Body of pancreas (tissue), 4 donors: ENCODE measurements at regions not wholly inside any gene's neighbourhood (a gene's known extent, or its start where the extent isn't known, plus 50 kb on each side); places are given as distances from the start of the nearest gene placed in this dataset.

Experiments used
- ATAC-seq: fragments of 150-250 bp; one replicate; pipeline ENCODE4 v1.9.1; 2016
- DNase-seq, 4 donors: peaks; one replicate each; pipeline ENCODE4 v3.0.0-alpha.2; 2019
- H3K27ac ChIP-seq, 4 donors: fragments of 200-600 bp; sonication (generic); 1 replicate in 3 of 4; 2 replicates in 1 of 4; pipeline versions ENCODE4 v1.5.1 to v1.6.1; 2016 to 2019; ENCODE audit warnings: mild to moderate bottlenecking in 1 of 4, mixed read lengths in 1 of 4, moderate library complexity in 1 of 4
- H3K27me3 ChIP-seq, 2 donors: fragments of 200-600 bp; sonication (generic); one replicate each; pipeline ENCODE4 v1.6.0; 2016; ENCODE audit warnings: mild to moderate bottlenecking in 1 of 2
- H3K36me3 ChIP-seq, 2 donors: fragments of 200-600 bp; sonication (generic); replicated peaks in 1 of 2; 2 replicates each; pipeline ENCODE4 v1.5.1; 2016; ENCODE audit warnings: low read depth in 2 of 2; ENCODE audit not compliant: insufficient read depth in 1 of 2
- H3K4me1 ChIP-seq: fragments of 200-600 bp; sonication (generic); one replicate; pipeline ENCODE4 v1.6.0; 2016
- H3K4me3 ChIP-seq, 2 donors: fragments of 200-600 bp; sonication (generic); 1 replicate in 1 of 2; 2 replicates in 1 of 2; pipeline ENCODE4 v1.5.1; 2016 to 2019
- H3K9me3 ChIP-seq, 3 donors: fragments of 200-600 bp; sonication (generic); 1 replicate in 2 of 3; 2 replicates in 1 of 3; pipeline ENCODE4 v1.5.1; 2016
- POLR2A ChIP-seq, 3 donors: fragments of 450-650 bp; IDR thresholded peaks; one replicate each; pipeline ENCODE4 v1.6.1; 2016; ENCODE audit warnings: antibody characterized with exemption in 3 of 3, mild to moderate bottlenecking in 2 of 3
- WGBS, 2 donors: methylation state at CpG; one replicate each; pipeline ENCODE4 v1.1.5; 2017; 5-methylcytosine and 5-hydroxymethylcytosine counted together
- intact Hi-C: fragments of 100-400 bp; cut with DNase I; formaldehyde crosslinking; loops from one replicate; pipeline ENCODE4 v1.15.1; 2023
- TF ChIP-seq, protein P1 (sequence below), 7 experiments: fragments of 450-650 bp in 4 of 7; fragments of 200-600 bp in 3 of 7; sonication (generic) in 3 of 7; IDR thresholded peaks; one replicate each; pipeline ENCODE4 v1.5.1; 2016 to 2019; ENCODE audit warnings: antibody characterized with exemption in 7 of 7

DNA sequence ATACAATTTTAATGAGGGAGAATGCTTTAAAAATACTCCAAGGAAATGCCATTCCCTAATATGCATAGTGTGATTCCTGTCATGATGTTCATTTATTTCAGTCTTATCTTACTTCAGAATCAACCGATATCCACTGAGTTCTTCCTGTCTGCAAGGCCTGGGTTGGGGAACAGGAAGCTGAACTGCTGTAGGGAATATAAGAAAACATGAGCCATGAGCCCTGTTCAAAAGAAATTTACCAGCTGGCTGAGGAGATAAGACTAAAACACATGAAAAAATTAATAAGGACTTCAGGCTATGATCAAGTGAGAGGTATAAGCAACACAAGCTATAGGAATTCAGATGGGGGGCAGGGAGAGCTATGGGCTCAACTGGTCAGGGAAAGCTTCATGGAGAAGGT lies 184.7 kb downstream of the PLPP4 start:
- H3K27ac ChIP-seq = no peak overlapping the region
- no peak overlapping the region for H3K4me3 ChIP-seq
- no peaks in the 10 kb centered on the region for H3K27me3 ChIP-seq
- no peak for ATAC-seq
- no peaks in the 10 kb centered on the region for H3K4me1 ChIP-seq
- no peak for DNase-seq
- TF ChIP-seq, protein P1, sequence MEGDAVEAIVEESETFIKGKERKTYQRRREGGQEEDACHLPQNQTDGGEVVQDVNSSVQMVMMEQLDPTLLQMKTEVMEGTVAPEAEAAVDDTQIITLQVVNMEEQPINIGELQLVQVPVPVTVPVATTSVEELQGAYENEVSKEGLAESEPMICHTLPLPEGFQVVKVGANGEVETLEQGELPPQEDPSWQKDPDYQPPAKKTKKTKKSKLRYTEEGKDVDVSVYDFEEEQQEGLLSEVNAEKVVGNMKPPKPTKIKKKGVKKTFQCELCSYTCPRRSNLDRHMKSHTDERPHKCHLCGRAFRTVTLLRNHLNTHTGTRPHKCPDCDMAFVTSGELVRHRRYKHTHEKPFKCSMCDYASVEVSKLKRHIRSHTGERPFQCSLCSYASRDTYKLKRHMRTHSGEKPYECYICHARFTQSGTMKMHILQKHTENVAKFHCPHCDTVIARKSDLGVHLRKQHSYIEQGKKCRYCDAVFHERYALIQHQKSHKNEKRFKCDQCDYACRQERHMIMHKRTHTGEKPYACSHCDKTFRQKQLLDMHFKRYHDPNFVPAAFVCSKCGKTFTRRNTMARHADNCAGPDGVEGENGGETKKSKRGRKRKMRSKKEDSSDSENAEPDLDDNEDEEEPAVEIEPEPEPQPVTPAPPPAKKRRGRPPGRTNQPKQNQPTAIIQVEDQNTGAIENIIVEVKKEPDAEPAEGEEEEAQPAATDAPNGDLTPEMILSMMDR (IDR thresholded peaks at IDR 0.05) = no peak
- TF ChIP-seq POLR2A (IDR thresholded peaks at IDR 0.05) = no peak
- H3K36me3 ChIP-seq = no peaks in the 10 kb centered on the region
- no peaks in the 10 kb centered on the region for H3K9me3 ChIP-seq
- WGBS, 2 donors = 52 to 59% methylated on average over 1 of the region's 1 CpG
- intact Hi-C loops = no loop called here

DNA sequence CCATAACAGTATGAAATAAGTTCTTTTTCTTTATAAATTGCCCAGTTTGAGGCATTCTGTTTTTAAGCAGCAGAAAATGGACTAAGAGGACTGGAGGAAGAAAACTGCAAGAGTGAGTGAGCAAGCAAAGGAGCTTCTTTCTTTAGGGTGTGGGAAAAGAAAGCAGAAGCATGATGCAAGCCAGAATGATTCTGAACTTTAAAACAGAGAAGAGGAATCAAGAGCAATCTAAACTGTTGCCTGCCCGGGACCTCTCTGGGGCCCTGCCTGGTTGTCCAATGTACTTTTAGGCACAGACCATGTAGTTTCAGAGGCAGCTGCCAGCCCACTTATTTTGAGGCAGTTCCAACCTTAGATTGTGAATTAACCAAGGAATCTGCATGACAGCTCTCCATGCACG lies 186.3 kb downstream of the PLPP4 start:
- Histone ChIP-seq H3K9me3 (no peaks in the 10 kb centered on the region), H3K4me3 (no peak overlapping the region), H3K27ac (no peak overlapping the region), H3K4me1 (no peaks in the 10 kb centered on the region), H3K36me3 (no peaks in the 10 kb centered on the region), H3K27me3 (no peaks in the 10 kb centered on the region)
- no peak for TF ChIP-seq POLR2A (IDR thresholded peaks at IDR 0.05)
- TF ChIP-seq, protein P1 (IDR thresholded peaks at IDR 0.05) = no peak
- DNase-seq (no peak), ATAC-seq (no peak)
- intact Hi-C loops = no loop called here
- WGBS, 2 donors = 50 to 61% methylated on average over 2 of the region's 2 CpGs

DNA sequence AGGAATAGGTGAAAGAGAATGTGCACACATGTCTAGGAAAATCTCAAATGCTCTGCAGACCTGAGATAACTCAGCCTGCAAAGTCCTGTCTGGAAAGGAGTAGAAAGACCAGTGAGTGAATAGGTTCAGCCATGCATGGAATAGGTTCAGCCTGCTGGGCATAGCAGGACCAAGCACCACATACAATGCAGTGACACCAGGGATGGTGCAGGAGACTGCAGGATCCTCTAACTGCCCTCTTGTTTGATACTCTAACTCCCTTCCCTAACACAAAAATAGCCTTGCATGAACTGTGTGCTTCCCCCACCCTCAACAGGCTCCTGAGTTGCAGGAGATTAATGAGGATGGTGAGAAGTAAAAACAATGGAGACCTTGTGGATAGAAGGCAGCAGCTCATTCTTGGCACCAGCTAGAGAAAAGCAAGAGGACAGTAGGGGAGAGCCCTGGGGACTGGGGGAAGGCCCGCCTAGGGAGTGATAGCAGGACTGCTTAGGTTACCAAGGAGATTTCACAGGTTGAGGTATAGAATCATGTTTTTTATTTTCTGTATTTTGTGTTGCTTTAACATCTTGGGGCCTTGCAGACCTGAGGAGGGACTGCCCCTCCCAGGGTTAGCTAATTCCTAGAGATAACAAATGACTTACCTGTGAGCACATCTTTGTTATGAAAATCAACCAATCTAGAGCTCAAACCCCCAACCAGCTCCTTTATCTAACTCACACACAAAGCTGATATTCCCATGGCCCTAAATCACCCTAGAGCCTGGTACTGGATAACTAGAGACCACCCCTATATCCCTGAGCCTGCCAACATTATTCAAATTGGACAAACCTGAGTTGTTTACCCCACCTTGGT lies 187.8 kb downstream of the PLPP4 start:
- Histone ChIP-seq H3K4me3 (no peak overlapping the region), H3K27me3 (no peaks in the 10 kb centered on the region), H3K4me1 (no peaks in the 10 kb centered on the region), H3K27ac (no peak overlapping the region), H3K36me3 (no peaks in the 10 kb centered on the region), H3K9me3 (no peaks in the 10 kb centered on the region)
- DNase-seq (no peak), ATAC-seq (no peak)
- intact Hi-C loops = no loop called here
- no peak for TF ChIP-seq POLR2A (IDR thresholded peaks at IDR 0.05)
- TF ChIP-seq, protein P1 (IDR thresholded peaks at IDR 0.05) = no peak
- WGBS, 2 donors = 33 to 47% methylated on average over 1 of the region's 1 CpG

DNA sequence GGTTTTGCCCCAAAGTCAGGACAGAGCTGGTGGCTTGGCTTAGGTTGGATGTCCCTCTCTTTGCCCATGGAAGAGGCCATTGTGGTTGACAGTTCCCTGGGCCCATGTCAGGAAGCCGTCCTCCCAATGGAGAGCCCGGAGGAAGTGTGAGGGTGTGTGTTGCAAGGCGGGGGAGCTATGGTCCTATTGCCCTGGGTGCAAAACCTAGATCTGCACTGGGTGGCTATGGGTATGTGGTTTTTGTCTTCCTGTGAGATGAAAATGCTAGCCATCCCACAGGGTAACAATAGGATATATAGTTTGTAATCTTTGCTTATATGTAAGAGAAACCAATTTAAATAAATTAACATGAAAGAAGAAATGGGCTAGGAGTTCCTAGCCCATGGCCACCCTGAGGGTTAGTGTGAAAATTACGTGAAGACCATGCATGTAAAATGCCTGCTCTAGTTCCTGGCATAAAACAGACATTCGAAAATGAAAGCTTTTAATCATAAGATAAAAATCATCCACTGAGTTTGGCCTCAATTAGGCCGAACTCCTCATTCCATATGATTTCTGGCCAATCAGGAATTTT lies 189.2 kb downstream of the PLPP4 start:
- no peaks in the 10 kb centered on the region for H3K4me1 ChIP-seq
- WGBS, 2 donors = 67% methylated on average over 6 of the region's 6 CpGs
- H3K9me3 ChIP-seq = no peaks in the 10 kb centered on the region
- H3K36me3 ChIP-seq = no peaks in the 10 kb centered on the region
- H3K27me3 ChIP-seq = no peaks in the 10 kb centered on the region
- ATAC-seq (no peak), DNase-seq (no peak)
- no peak overlapping the region for H3K27ac ChIP-seq
- TF ChIP-seq, protein P1 (IDR thresholded peaks at IDR 0.05) = no peak
- no peak for TF ChIP-seq POLR2A (IDR thresholded peaks at IDR 0.05)
- intact Hi-C loops = no loop called here
- no peak overlapping the region for H3K4me3 ChIP-seq
